ENCODE measurements at regions not wholly inside any gene's neighbourhood (a gene's known extent, or its start where the extent isn't known, plus 50 kb on each side); places are given as distances from the start of the nearest gene placed in this dataset.
A peak's percentile ranks its signal among the peaks of the same experiment; 100 is the strongest.
"Not testable (repeated sequence)": the region's sequence is repeated elsewhere in the genome, so short reads cannot be mapped to it uniquely, and the experiment has no call there.

DNA sequence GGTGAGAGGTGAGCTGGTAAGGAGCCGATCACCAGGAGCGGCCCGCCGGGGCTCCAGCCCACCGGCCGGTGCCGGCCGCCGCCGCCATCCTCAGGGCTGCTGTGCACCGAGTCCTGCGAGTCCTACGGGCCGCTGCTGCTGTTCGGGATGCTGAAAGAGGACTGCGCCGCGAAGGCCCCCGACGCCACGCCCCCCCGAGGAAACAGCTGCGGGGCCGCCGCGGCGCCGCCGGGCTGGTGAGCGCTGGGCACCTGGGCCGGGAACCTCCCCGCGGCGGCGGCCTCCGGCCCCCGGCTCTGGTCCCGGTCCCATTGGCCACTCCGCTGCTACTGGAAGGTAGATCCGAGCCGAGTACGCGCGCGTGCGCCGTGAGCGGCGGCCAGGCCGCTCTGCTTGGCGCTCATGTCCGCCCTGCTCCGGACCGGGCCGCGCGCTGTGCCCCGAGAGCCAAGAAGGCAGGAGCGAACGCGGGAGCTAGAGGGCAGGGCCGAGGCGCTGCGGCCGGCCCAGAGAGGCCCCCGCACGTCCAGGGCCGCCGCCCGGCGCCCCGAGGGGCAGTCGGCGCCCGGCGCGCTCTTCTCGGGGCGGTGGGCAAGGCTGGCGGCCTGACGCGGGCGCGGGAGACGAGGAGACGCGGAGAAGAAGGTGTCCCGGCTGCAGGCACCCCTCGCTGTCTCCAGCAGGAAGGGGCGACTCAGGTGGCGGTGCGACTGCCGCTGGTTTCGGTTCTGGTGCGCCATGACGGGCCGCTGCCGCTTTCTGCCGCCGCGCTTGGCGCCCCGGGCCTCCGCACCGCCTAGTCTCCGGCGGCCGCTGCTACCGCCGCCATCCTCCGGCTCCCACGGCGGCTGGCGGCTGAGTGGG lies 121.3 kb upstream of the WIPF3 start:
- no peaks in the 10 kb centered on the region for H3K27me3 ChIP-seq (ENCODE audit: control insufficient read depth, insufficient read depth, low read length)
- H3K27ac ChIP-seq (ENCODE audit: low read depth, low read length), result peak overlapping the region; percentile 83
- no peaks in the 10 kb centered on the region for H3K36me3 ChIP-seq (ENCODE audit: control insufficient read depth, insufficient read depth, low read length)
- no peaks in the 10 kb centered on the region for H3K4me1 ChIP-seq (ENCODE audit: control insufficient read depth, insufficient read depth, low read length)
- H3K9ac ChIP-seq (ENCODE audit: low read length), result peak overlapping the region; percentile 30
- peak overlapping the region; percentile 76 for H3K4me3 ChIP-seq (ENCODE audit: low read length)

DNA sequence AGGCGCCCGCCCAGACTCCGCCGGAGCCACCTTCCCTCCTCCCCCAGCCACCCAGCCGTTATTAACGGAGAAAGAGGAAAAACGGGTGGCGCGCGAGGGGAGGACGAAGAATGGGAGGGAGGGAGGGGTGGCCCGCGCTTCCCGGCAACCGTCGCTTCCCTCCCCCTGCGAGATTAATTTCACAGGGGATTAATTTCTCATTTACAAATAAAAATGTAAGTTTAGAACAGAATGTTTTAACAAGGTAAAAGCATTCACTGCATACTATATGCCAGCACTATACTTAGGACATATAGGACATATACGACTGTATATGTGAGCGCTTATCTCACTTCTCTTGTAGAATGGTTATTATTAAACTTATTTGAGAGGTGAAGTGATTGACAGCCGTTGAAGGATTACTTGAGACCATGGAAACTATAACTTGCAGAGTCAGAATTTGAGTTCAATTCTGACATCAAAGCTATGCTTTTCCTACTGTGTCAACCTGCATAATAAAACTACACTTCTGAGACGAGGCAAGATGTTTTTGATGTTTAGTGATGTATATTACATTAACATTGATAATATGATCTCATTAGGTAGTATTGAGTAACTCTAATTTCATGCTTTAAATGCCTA lies 120.5 kb upstream of the WIPF3 start:
- not testable (repeated sequence) for H3K36me3 ChIP-seq (ENCODE audit: control insufficient read depth, insufficient read depth, low read length); H3K9ac ChIP-seq (ENCODE audit: low read length); H3K27me3 ChIP-seq (ENCODE audit: control insufficient read depth, insufficient read depth, low read length); H3K4me1 ChIP-seq (ENCODE audit: control insufficient read depth, insufficient read depth, low read length)
- Histone ChIP-seq H3K4me3 (ENCODE audit: low read length) (peak overlapping the region; percentile 76), H3K27ac (ENCODE audit: low read depth, low read length) (peak overlapping the region; percentile 83)

DNA sequence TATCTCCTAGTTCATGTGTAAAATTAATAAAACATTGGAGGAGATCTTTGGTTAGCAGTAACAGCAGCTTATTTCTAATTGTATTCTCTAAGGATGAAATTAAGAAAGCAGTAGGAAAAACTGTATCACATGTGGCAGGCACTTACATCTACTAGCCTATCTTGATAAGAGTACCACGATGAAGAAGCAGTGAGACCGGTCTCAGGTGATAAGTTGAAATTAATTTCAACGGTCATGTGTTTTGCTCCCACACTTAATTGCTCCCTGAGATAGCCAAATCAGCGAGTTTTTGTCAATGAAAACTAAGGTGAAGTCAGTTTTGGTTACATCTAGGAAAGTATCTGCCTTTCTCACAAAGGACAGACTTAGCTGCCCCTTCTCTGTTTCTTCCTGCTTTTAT lies 115.8 kb upstream of the WIPF3 start:
- H3K9ac ChIP-seq (ENCODE audit: low read length); H3K4me3 ChIP-seq (ENCODE audit: low read length); H3K4me1 ChIP-seq (ENCODE audit: control insufficient read depth, insufficient read depth, low read length); H3K27me3 ChIP-seq (ENCODE audit: control insufficient read depth, insufficient read depth, low read length); H3K36me3 ChIP-seq (ENCODE audit: control insufficient read depth, insufficient read depth, low read length); H3K27ac ChIP-seq (ENCODE audit: low read depth, low read length): not testable (repeated sequence)

DNA sequence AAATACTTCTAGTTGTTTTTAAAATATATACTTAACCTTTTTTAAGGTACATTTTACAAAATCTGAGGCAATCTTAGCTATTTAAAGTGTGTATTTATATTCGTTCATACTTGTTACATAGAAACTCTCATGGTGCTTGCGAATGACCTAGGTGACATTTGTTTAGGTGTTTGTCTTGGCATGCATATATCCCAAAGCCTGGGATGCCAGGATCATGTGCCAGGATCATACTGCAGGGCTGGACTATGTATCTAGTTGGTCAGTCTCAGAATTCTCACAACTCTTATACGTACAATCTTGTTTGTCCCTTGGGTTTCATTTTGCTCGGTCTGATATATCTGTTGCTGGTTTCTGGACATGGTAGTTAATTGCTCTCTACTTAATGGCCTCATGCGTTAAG lies 109.9 kb upstream of the WIPF3 start:
- not testable (repeated sequence) for H3K9ac ChIP-seq (ENCODE audit: low read length); H3K4me1 ChIP-seq (ENCODE audit: control insufficient read depth, insufficient read depth, low read length); H3K36me3 ChIP-seq (ENCODE audit: control insufficient read depth, insufficient read depth, low read length); H3K27ac ChIP-seq (ENCODE audit: low read depth, low read length); H3K27me3 ChIP-seq (ENCODE audit: control insufficient read depth, insufficient read depth, low read length); H3K4me3 ChIP-seq (ENCODE audit: low read length)

DNA sequence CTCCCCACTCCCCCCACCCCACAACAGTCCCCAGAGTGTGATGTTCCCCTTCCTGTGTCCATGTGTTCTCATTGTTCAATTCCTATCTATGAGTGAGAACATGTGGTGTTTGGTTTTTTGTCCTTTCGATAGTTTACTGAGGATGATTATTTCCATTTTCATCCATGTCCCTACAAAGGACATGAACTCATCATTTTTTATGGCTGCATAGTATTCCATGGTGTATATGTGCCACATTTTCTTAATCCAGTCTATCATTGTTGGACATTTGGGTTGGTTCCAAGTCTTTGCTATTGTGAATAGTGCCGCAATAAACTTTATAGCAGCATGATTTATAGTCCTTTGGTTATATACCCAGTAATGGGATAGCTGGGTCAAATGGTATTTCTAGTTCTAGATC lies 106.6 kb upstream of the WIPF3 start:
- not testable (repeated sequence) for H3K36me3 ChIP-seq (ENCODE audit: control insufficient read depth, insufficient read depth, low read length); H3K27ac ChIP-seq (ENCODE audit: low read depth, low read length); H3K4me1 ChIP-seq (ENCODE audit: control insufficient read depth, insufficient read depth, low read length); H3K27me3 ChIP-seq (ENCODE audit: control insufficient read depth, insufficient read depth, low read length); H3K4me3 ChIP-seq (ENCODE audit: low read length); H3K9ac ChIP-seq (ENCODE audit: low read length)

DNA sequence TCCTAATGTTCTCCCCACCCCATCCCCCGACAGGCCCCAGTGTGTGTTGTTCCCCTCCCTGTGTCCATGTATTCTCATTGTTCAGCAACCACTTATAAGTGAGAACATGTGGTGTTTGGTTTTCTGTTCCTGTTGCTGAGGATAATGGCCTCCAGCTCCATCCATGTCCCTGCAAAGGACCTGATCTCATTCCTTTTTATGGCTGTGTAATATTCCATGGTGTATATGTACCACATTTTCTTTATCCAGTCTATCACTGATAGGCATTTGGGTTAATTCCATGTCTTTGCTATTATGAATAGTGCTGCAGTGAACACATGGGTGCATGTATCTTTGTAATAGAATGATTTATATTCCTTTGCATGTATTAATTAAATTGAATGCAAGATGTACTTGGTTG lies 104.8 kb upstream of the WIPF3 start:
- not testable (repeated sequence) for H3K36me3 ChIP-seq (ENCODE audit: control insufficient read depth, insufficient read depth, low read length); H3K4me1 ChIP-seq (ENCODE audit: control insufficient read depth, insufficient read depth, low read length); H3K4me3 ChIP-seq (ENCODE audit: low read length); H3K27ac ChIP-seq (ENCODE audit: low read depth, low read length); H3K9ac ChIP-seq (ENCODE audit: low read length); H3K27me3 ChIP-seq (ENCODE audit: control insufficient read depth, insufficient read depth, low read length)

DNA sequence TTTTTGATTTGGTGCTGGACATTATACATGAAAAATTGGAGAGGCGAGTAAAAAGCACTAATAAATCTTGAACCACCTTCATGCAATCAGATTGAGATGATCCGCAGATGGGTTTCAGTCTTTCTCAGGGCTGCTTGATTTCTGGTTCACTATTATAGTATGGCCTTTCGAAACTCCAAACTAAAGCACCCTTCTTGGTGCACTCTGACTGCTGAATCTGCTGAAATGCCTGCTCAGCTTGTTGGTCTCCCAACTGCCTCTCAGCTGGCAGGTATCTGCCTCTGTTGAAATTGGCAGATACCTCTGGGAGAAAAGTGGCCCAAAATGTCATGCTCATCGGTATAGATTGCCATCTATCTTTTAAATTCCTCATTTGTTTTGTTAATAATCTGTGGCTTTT lies 102.5 kb upstream of the WIPF3 start:
- H3K4me1 ChIP-seq (ENCODE audit: control insufficient read depth, insufficient read depth, low read length); H3K27ac ChIP-seq (ENCODE audit: low read depth, low read length); H3K9ac ChIP-seq (ENCODE audit: low read length); H3K27me3 ChIP-seq (ENCODE audit: control insufficient read depth, insufficient read depth, low read length); H3K36me3 ChIP-seq (ENCODE audit: control insufficient read depth, insufficient read depth, low read length); H3K4me3 ChIP-seq (ENCODE audit: low read length): not testable (repeated sequence)

DNA sequence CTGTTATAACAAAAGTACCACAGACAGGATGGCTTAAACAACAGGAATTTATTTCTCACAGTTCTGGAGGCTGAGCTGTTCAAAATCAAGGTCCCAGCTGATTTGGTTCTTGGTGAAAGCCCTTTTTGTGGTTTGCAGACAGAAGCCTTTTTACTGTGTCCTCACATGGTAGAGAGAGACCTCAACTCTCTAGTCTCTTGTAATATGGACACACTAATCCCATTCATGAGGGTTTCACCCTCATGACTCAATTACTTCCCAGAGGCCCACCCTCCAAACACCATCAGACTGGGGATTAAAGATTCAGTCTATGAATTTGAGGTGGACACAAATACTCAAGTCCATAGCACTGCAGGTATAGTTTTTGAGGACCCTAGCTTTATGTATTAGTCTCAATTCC lies 97.3 kb upstream of the WIPF3 start:
- H3K27ac ChIP-seq (ENCODE audit: low read depth, low read length); H3K9ac ChIP-seq (ENCODE audit: low read length); H3K27me3 ChIP-seq (ENCODE audit: control insufficient read depth, insufficient read depth, low read length); H3K4me1 ChIP-seq (ENCODE audit: control insufficient read depth, insufficient read depth, low read length); H3K36me3 ChIP-seq (ENCODE audit: control insufficient read depth, insufficient read depth, low read length); H3K4me3 ChIP-seq (ENCODE audit: low read length): not testable (repeated sequence)

DNA sequence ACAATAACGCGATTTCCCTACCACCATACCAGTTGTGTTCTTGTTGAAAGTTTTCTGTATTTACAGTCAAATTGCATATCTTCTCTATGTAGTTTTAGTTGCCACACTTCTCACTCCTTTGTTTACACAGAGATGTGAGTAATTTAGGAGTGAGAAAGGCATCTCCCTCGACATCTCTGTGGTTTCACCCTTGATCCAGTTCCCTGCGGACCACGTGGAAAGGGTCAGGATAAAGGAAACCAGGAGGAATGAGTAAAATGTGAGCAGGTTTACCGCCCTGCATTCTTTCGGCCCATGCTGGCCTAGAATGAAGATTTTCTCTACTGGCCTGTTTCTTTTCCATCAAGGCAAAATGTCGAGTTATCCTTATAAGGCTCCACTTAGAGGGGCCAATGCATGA lies 83.2 kb upstream of the WIPF3 start:
- H3K4me3 ChIP-seq (ENCODE audit: low read length), result peak overlapping the region; percentile 32
- H3K36me3 ChIP-seq (ENCODE audit: control insufficient read depth, insufficient read depth, low read length); H3K27ac ChIP-seq (ENCODE audit: low read depth, low read length); H3K9ac ChIP-seq (ENCODE audit: low read length); H3K4me1 ChIP-seq (ENCODE audit: control insufficient read depth, insufficient read depth, low read length); H3K27me3 ChIP-seq (ENCODE audit: control insufficient read depth, insufficient read depth, low read length): not testable (repeated sequence)

DNA sequence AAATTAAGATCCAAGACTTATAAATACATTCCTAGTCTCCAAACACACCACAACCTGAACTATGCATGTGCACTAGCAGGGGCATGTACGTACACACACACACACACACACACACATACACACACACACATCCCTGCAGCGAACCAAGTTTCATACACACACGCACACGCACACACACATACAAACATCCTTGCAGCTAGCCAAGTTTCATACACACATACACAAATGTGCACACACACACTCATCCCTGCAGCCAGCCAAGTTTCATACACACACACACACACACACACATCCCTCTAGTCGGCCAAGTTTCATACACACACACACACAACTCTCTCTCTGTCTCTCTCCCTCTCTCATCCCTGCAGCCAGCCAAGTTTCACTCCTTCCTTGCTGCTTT lies 82.7 kb upstream of the WIPF3 start:
- Histone ChIP-seq H3K9ac (ENCODE audit: low read length) (no peak overlapping the region), H3K36me3 (ENCODE audit: control insufficient read depth, insufficient read depth, low read length) (no peaks in the 10 kb centered on the region), H3K4me3 (ENCODE audit: low read length) (peak overlapping the region; percentile 40), H3K4me1 (ENCODE audit: control insufficient read depth, insufficient read depth, low read length) (no peaks in the 10 kb centered on the region), H3K27ac (ENCODE audit: low read depth, low read length) (no peak overlapping the region), H3K27me3 (ENCODE audit: control insufficient read depth, insufficient read depth, low read length) (no peaks in the 10 kb centered on the region)

DNA sequence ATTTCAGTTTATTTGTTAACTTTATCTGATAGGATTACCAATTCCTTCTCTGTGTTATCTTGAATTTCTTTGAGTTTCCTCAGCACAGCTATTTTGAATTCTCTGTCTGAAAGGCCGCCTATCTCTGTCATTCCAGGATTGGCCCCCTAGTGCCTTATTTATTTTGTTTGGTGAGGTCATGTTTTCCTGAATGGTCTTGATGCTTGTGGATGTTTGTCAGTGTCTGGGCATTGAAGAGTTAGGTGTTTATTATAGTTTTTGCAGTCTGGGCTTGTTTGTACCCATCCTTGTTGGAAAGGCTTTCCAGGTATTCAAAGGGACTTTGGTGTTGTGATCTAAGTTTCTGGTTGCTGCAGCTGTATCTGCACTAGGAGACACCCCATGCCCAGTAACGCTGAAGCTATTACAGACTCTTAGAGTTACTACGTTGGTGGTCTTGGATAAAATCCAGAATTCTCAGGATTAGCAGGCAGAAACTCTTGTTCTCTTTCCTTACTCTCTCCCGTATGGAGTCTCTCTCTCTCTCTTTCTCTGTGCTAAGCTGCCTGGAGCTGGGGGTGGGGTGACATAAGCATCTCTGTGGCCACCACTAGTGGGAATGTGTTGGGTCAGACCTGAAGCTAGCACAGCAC lies 76.7 kb upstream of the WIPF3 start:
- H3K4me1 ChIP-seq (ENCODE audit: control insufficient read depth, insufficient read depth, low read length); H3K36me3 ChIP-seq (ENCODE audit: control insufficient read depth, insufficient read depth, low read length); H3K4me3 ChIP-seq (ENCODE audit: low read length); H3K27me3 ChIP-seq (ENCODE audit: control insufficient read depth, insufficient read depth, low read length); H3K27ac ChIP-seq (ENCODE audit: low read depth, low read length); H3K9ac ChIP-seq (ENCODE audit: low read length): not testable (repeated sequence)

DNA sequence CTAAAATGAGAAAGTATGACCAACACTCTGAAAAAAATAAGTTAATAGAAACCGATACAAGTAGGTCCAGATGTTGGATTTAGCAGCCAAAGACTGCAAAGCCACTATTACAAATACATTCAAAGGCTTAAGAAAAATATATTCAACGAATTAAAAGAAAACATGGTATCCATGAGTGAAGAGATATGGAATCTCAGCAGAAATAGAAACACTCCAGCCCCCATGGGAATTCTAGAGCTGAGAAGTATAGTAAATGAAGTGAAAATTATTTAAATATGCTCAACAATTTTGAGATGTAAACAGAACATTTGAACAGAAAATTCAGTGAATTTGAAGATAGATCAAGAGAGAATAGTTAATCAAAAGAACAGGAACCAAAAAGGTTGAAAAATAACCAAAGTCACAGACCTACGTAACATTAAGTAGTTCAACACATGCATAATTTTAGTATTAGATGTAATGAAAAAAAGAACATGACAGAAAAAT lies 72.0 kb upstream of the WIPF3 start:
- no peak overlapping the region for H3K9ac ChIP-seq (ENCODE audit: low read length)
- no peaks in the 10 kb centered on the region for H3K36me3 ChIP-seq (ENCODE audit: control insufficient read depth, insufficient read depth, low read length)
- H3K27me3 ChIP-seq (ENCODE audit: control insufficient read depth, insufficient read depth, low read length), result no peaks in the 10 kb centered on the region

More for the DNA sequence above, 72.0 kb upstream of the WIPF3 start:
- Histone ChIP-seq H3K27ac (ENCODE audit: low read depth, low read length) (no peak overlapping the region), H3K4me3 (ENCODE audit: low read length) (no peak overlapping the region), H3K4me1 (ENCODE audit: control insufficient read depth, insufficient read depth, low read length) (no peaks in the 10 kb centered on the region)
